SK-N-SH (cell line): ENCODE measurements at regions not wholly inside any gene's neighbourhood (a gene's known extent, or its start where the extent isn't known, plus 50 kb on each side); places are given as distances from the start of the nearest gene placed in this dataset.

Experiments used
- CTCF ChIA-PET: fragments of 300-600, 350-600 bp; formaldehyde crosslinking; extraction: SDS; loops from one replicate; lab custom pipeline; 2021; lab: Yijun Ruan, JAX
- POLR2A ChIA-PET: fragments of 350-600 bp; sonication (Branson Sonifier 250); formaldehyde crosslinking; extraction: SDS; loops from one replicate; lab custom pipeline; 2020; ENCODE audit warnings: antibody characterized with exemption, inconsistent platforms; lab: Yijun Ruan, JAX
- DNase-seq: peaks from one replicate; pipeline ENCODE4 v3.0.0; 2012
- H2AFZ ChIP-seq: fragments of 200-600 bp; sonication (generic); 2 replicates; pipeline ENCODE4 v1.8.1; 2016; ENCODE audit warnings: antibody characterized with exemption, mild to moderate bottlenecking, low read depth
- H3F3A ChIP-seq: fragments of 200-600 bp; sonication (generic); replicated peaks from 2 replicates; pipeline ENCODE3; 2016; ENCODE audit warnings: antibody characterized with exemption, mild to moderate bottlenecking; ENCODE audit not compliant: insufficient read depth
- H3K27ac ChIP-seq, 2 experiments: fragments of 200-500 bp in 1 of 2; fragments of 200-600 bp in 1 of 2; sonication (Bioruptor generic) in 1 of 2; sonication (generic), shearing (Covaris generic) in 1 of 2; 2 replicates each; pipeline versions ENCODE4 v1.5.1 to v1.6.1; 2014 to 2016; ENCODE audit warnings: low read depth in 2 of 2, inconsistent platforms in 1 of 2, low read length in 1 of 2, mild to moderate bottlenecking in 1 of 2, mixed read lengths in 1 of 2
- H3K27me3 ChIP-seq: fragments of 200-600 bp; sonication (generic), shearing (Covaris generic); 2 replicates; pipeline ENCODE4 v1.6.1; 2016; ENCODE audit warnings: mixed run types; ENCODE audit not compliant: insufficient read depth
- H3K36me3 ChIP-seq, 2 experiments: fragments of 200-500 bp in 1 of 2; fragments of 200-600 bp in 1 of 2; sonication (Bioruptor generic) in 1 of 2; sonication (generic) in 1 of 2; replicated peaks in 1 of 2; 2 replicates each; pipeline versions ENCODE3 to v1.5.1; 2014 to 2016; ENCODE audit warnings: low read length in 1 of 2, mild to moderate bottlenecking in 1 of 2; ENCODE audit not compliant: insufficient read depth in 2 of 2, control insufficient read depth in 1 of 2
- H3K4me1 ChIP-seq, 2 experiments: fragments of 200-500 bp in 1 of 2; fragments of 200-600 bp in 1 of 2; sonication (Bioruptor generic) in 1 of 2; sonication (generic), shearing (Covaris generic) in 1 of 2; 2 replicates each; pipeline versions ENCODE4 v1.5.1 to v1.6.1; 2014 to 2016; ENCODE audit warnings: low read depth in 1 of 2, low read length in 1 of 2, mixed run types in 1 of 2; ENCODE audit not compliant: insufficient read depth in 2 of 2, control insufficient read depth in 1 of 2
- H3K4me2 ChIP-seq: fragments of 200-600 bp; sonication (generic), shearing (Covaris generic); 2 replicates; pipeline ENCODE4 v1.6.1; 2017; ENCODE audit warnings: mixed run types
- H3K4me3 ChIP-seq, 2 experiments: fragments of 200-500 bp in 1 of 2; fragments of 200-600 bp in 1 of 2; sonication (Bioruptor generic) in 1 of 2; sonication (generic), shearing (Covaris generic) in 1 of 2; 2 replicates each; pipeline versions ENCODE4 v1.5.1 to v1.8.1; 2014 to 2016; ENCODE audit warnings: low read depth in 2 of 2, inconsistent platforms in 1 of 2, low read length in 1 of 2, mild to moderate bottlenecking in 1 of 2, mixed read lengths in 1 of 2, moderate library complexity in 1 of 2
- H3K79me2 ChIP-seq: fragments of 200-600 bp; sonication (generic); 2 replicates; pipeline ENCODE4 v1.8.1; 2017; ENCODE audit warnings: mild to moderate bottlenecking; ENCODE audit not compliant: insufficient read depth
- H3K9ac ChIP-seq: fragments of 200-600 bp; sonication (generic); 2 replicates; pipeline ENCODE4 v1.6.1; 2017; ENCODE audit warnings: mixed run types
- H3K9me2 ChIP-seq: fragments of 200-600 bp; sonication (generic); 2 replicates; pipeline ENCODE4 v1.6.1; 2017; ENCODE audit warnings: mixed run types
- H3K9me3 ChIP-seq: fragments of 200-600 bp; sonication (generic); 2 replicates; pipeline ENCODE4 v1.6.1; 2017; ENCODE audit warnings: mixed run types, mild to moderate bottlenecking, moderate library complexity
- H4K20me1 ChIP-seq: fragments of 200-600 bp; sonication (generic); 2 replicates; pipeline ENCODE4 v1.6.1; 2017; ENCODE audit warnings: mild to moderate bottlenecking, mixed run types; ENCODE audit not compliant: insufficient read depth
- CTCF ChIP-seq: fragments of 200-600 bp; sonication (generic); IDR thresholded peaks from 2 replicates; pipeline ENCODE4 v1.6.1; 2017; ENCODE audit warnings: antibody characterized with exemption, mild to moderate bottlenecking, moderate library complexity
- ELF1 ChIP-seq: IDR thresholded peaks from 2 replicates; pipeline ENCODE4 v1.4.0; 2012
- EP300 ChIP-seq, 2 experiments: IDR thresholded peaks; 2 replicates each; pipeline versions ENCODE4 v1.4.0 to v1.6.1; 2012; ENCODE audit warnings: borderline replicate concordance in 1 of 2, low read depth in 1 of 2, low read length in 1 of 2
- EZH2phosphoT487 ChIP-seq: fragments of 200-600 bp; sonication (generic); IDR thresholded peaks from 2 replicates; pipeline ENCODE4 v1.6.1; 2017; ENCODE audit warnings: low read depth, mixed run types, mild to moderate bottlenecking, antibody characterized with exemption, moderate library complexity, borderline replicate concordance
- FOXJ3 ChIP-seq: sonication (generic); formaldehyde crosslinking; IDR thresholded peaks from 2 replicates; pipeline ENCODE4 v1.5.1; 2020; ENCODE audit warnings: mild to moderate bottlenecking, missing genetic modification reagents
- FOXM1 ChIP-seq: IDR thresholded peaks from 2 replicates; pipeline ENCODE4 v1.4.0; 2012; ENCODE audit warnings: low read depth, mild to moderate bottlenecking
- GATA2 ChIP-seq: sonication (generic); formaldehyde crosslinking; IDR thresholded peaks from 2 replicates; pipeline ENCODE4 v1.5.0; 2020; ENCODE audit warnings: mild to moderate bottlenecking, missing genetic modification reagents
- JUND ChIP-seq: IDR thresholded peaks from 2 replicates; pipeline ENCODE4 v1.4.0; 2012
- NFIC ChIP-seq: IDR thresholded peaks from 2 replicates; pipeline ENCODE4 v1.4.0; 2012; ENCODE audit warnings: borderline replicate concordance
- NRF1 ChIP-seq: IDR thresholded peaks from 2 replicates; pipeline ENCODE4 v1.6.1; 2012; ENCODE audit warnings: low read depth, mild to moderate bottlenecking, low read length
- PBX3 ChIP-seq: IDR thresholded peaks from 2 replicates; pipeline ENCODE4; 2012
- RCOR1 ChIP-seq: fragments of 150-350 bp; IDR thresholded peaks from 2 replicates; pipeline ENCODE4 v1.6.1; 2017; ENCODE audit warnings: antibody characterized with exemption, low read length
- REST ChIP-seq: IDR thresholded peaks from 2 replicates; pipeline ENCODE4 v1.6.1; 2012; ENCODE audit warnings: mild to moderate bottlenecking, low read depth, low read length, moderate library complexity
- TCF12 ChIP-seq: IDR thresholded peaks from 2 replicates; pipeline ENCODE4 v1.4.0; 2012
- YY1 ChIP-seq: IDR thresholded peaks from 2 replicates; pipeline ENCODE4 v1.4.0; 2012; ENCODE audit warnings: low read depth, mild to moderate bottlenecking
- WGBS: methylation state at CpG from one replicate; pipeline ENCODE4 v1.1.6; 2017; ENCODE audit warnings: low lambda C conversion rate; 5-methylcytosine and 5-hydroxymethylcytosine counted together
- TF ChIP-seq, protein P1 (sequence below): IDR thresholded peaks from 2 replicates; pipeline ENCODE4 v1.4.0; 2012; ENCODE audit warnings: low read depth
- TF ChIP-seq, protein P2 (sequence below): fragments of 150-350 bp; IDR thresholded peaks from 2 replicates; pipeline ENCODE4 v1.6.1; 2016; ENCODE audit warnings: mild to moderate bottlenecking, low read depth, low read length
- TF ChIP-seq, protein P3 (sequence below): IDR thresholded peaks from 2 replicates; pipeline ENCODE4 v1.4.0; 2012; ENCODE audit warnings: low read depth, borderline replicate concordance

DNA sequence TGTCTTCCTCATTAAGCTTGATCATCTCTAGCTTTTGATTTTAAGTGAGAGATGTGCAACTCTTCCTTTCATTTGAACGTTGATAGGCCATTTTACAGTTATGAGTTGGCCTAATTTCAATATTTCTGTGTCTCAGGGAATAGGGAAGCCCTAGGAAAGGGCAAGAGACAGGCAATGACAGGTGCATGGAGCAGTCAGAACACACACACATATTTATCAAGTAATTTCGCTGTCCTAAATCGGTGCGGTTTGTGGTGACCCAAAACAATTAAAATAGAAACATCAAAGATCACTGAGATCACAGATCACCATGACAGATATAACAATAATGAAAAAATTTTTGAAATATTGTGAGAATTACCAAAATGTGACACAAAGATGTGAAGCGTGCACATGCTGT is 87.7 kb upstream of the LSM6 start:
- POLR2A ChIA-PET: no interaction called here
- 53% methylated on average over 5 of the region's 5 CpGs for WGBS

GRCh38 chr4:146076081-146076480 is 99.4 kb upstream of the LSM6 start:
- DNase-seq: no peak
- Histone ChIP-seq H3K4me3 (no peak overlapping the region), H3K9ac (no peak overlapping the region), H3K9me2 (no peaks in the 10 kb centered on the region), H3F3A (no peaks in the 10 kb centered on the region), H3K4me1 (no peaks in the 10 kb centered on the region), H2AFZ (no peak overlapping the region), H3K79me2 (no peaks in the 10 kb centered on the region), H3K9me3 (no peaks in the 10 kb centered on the region), H3K27me3 (no peaks in the 10 kb centered on the region), H3K27ac (no peak overlapping the region), H3K36me3 (no peaks in the 10 kb centered on the region), H4K20me1 (no peaks in the 10 kb centered on the region), H3K4me2 (no peak overlapping the region)
- WGBS: 72% methylated on average over 6 of the region's 6 CpGs
- CTCF ChIA-PET: interaction anchor here (0.6 to 1.1 kb wide), 2 partner anchors 119 to 183 kb away, joined by 3 read pairs; no protein-coding TSS in a partner anchor
- POLR2A ChIA-PET: no interaction called here
- TF ChIP-seq, protein P1, sequence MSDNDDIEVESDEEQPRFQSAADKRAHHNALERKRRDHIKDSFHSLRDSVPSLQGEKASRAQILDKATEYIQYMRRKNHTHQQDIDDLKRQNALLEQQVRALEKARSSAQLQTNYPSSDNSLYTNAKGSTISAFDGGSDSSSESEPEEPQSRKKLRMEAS: no peak
- no peak for TF ChIP-seq PBX3
- TF ChIP-seq TCF12: no peak
- no peak for TF ChIP-seq RCOR1
- TF ChIP-seq GATA2 (CRISPR knock-in tag): no peak
- no peak for TF ChIP-seq NRF1
- no peak for TF ChIP-seq EZH2phosphoT487
- TF ChIP-seq NFIC: no peak
- TF ChIP-seq ELF1: no peak
- TF ChIP-seq CTCF: no peak
- no peak for TF ChIP-seq FOXM1
- no peak for TF ChIP-seq REST
- TF ChIP-seq FOXJ3 (CRISPR knock-in tag): no peak
- no peak for TF ChIP-seq YY1

More for the DNA sequence above, 87.7 kb upstream of the LSM6 start:
- H3F3A ChIP-seq: no peaks in the 10 kb centered on the region
- H3K9ac ChIP-seq: no peak overlapping the region
- H2AFZ ChIP-seq: no peak overlapping the region
- H3K4me3 ChIP-seq: no peak overlapping the region
- no peaks in the 10 kb centered on the region for H3K79me2 ChIP-seq
- H3K9me3 ChIP-seq: no peaks in the 10 kb centered on the region
- DNase-seq: no peak
- TF ChIP-seq, protein P2, sequence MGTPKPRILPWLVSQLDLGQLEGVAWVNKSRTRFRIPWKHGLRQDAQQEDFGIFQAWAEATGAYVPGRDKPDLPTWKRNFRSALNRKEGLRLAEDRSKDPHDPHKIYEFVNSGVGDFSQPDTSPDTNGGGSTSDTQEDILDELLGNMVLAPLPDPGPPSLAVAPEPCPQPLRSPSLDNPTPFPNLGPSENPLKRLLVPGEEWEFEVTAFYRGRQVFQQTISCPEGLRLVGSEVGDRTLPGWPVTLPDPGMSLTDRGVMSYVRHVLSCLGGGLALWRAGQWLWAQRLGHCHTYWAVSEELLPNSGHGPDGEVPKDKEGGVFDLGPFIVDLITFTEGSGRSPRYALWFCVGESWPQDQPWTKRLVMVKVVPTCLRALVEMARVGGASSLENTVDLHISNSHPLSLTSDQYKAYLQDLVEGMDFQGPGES: no peak
- TF ChIP-seq JUND (no peak), YY1 (no peak), FOXJ3 (CRISPR knock-in tag) (no peak), EP300 (IDR thresholded peaks at IDR 0.05; ENCODE audit: borderline replicate concordance in 1 of 2, low read depth in 1 of 2, low read length in 1 of 2) (no peak)
- TF ChIP-seq, protein P3, sequence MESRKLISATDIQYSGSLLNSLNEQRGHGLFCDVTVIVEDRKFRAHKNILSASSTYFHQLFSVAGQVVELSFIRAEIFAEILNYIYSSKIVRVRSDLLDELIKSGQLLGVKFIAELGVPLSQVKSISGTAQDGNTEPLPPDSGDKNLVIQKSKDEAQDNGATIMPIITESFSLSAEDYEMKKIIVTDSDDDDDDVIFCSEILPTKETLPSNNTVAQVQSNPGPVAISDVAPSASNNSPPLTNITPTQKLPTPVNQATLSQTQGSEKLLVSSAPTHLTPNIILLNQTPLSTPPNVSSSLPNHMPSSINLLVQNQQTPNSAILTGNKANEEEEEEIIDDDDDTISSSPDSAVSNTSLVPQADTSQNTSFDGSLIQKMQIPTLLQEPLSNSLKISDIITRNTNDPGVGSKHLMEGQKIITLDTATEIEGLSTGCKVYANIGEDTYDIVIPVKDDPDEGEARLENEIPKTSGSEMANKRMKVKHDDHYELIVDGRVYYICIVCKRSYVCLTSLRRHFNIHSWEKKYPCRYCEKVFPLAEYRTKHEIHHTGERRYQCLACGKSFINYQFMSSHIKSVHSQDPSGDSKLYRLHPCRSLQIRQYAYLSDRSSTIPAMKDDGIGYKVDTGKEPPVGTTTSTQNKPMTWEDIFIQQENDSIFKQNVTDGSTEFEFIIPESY: no peak
- H4K20me1 ChIP-seq: no peaks in the 10 kb centered on the region
- CTCF ChIA-PET: no interaction called here
- no peaks in the 10 kb centered on the region for H3K9me2 ChIP-seq
- H3K27ac ChIP-seq: no peak overlapping the region
- H3K4me1 ChIP-seq: no peaks in the 10 kb centered on the region
- no peaks in the 10 kb centered on the region for H3K36me3 ChIP-seq
- no peak overlapping the region for H3K4me2 ChIP-seq
- no peaks in the 10 kb centered on the region for H3K27me3 ChIP-seq
